Vagina (tissue), 2 donors: ENCODE measurements at regions not wholly inside any gene's neighbourhood (a gene's known extent, or its start where the extent isn't known, plus 50 kb on each side); places are given as distances from the start of the nearest gene placed in this dataset.

Experiments used
- DNase-seq, 2 donors: peaks; one replicate each; pipeline ENCODE4 v3.0.0-alpha.2; 2017; ENCODE audit errors: extremely low spot score in 2 of 2
- H3K27ac ChIP-seq: fragments of 200-600 bp; sonication (generic); one replicate; pipeline ENCODE4 v1.5.1; 2019
- H3K27me3 ChIP-seq: fragments of 200-600 bp; sonication (generic); one replicate; pipeline ENCODE4 v1.5.1; 2019
- H3K36me3 ChIP-seq, 2 donors: fragments of 200-600 bp; sonication (generic); one replicate each; pipeline ENCODE4 v1.5.1; 2017 to 2019
- H3K4me1 ChIP-seq: fragments of 200-600 bp; sonication (generic); one replicate; pipeline ENCODE4 v1.5.1; 2019
- H3K4me3 ChIP-seq, 2 donors: fragments of 200-600 bp; sonication (generic); 1 replicate in 1 of 2; 2 replicates in 1 of 2; pipeline ENCODE4 v1.5.1; 2016 to 2019
- H3K9me3 ChIP-seq: fragments of 200-600 bp; sonication (generic); one replicate; pipeline ENCODE4 v1.5.1; 2019
- CTCF ChIP-seq, 3 experiments: fragments of 450-650 bp in 2 of 3; fragments of 200-600 bp in 1 of 3; sonication (generic) in 1 of 3; IDR thresholded peaks; one replicate each; pipeline ENCODE4 v1.5.1; 2017 to 2019; ENCODE audit warnings: antibody characterized with exemption in 3 of 3, mild to moderate bottlenecking in 2 of 3, moderate library complexity in 2 of 3
- POLR2A ChIP-seq, 2 donors: fragments of 450-650 bp; IDR thresholded peaks; one replicate each; pipeline ENCODE4 v1.6.1; 2017; ENCODE audit warnings: antibody characterized with exemption in 2 of 2, mild to moderate bottlenecking in 2 of 2, moderate library complexity in 2 of 2
- POLR2AphosphoS5 ChIP-seq, 2 donors: sonication (generic); formaldehyde crosslinking; IDR thresholded peaks; one replicate each; pipeline ENCODE4 v1.9.0; 2017; ENCODE audit warnings: antibody characterized with exemption in 2 of 2, mild to moderate bottlenecking in 2 of 2, low read depth in 1 of 2; ENCODE audit not compliant: insufficient read depth in 1 of 2
- intact Hi-C: fragments of 100-400 bp; cut with DNase I; formaldehyde crosslinking; loops from one replicate; pipeline ENCODE4 v1.15.1; 2023

- intact Hi-C loops = no loop called here
- no peaks in the 10 kb centered on the region for H3K36me3 ChIP-seq
- TF ChIP-seq CTCF (IDR thresholded peaks at IDR 0.05) (no peak), POLR2A (IDR thresholded peaks at IDR 0.05) (no peak), POLR2AphosphoS5 (IDR thresholded peaks at IDR 0.05; ENCODE audit: insufficient read depth in 1 of 2, low read depth in 1 of 2) (no peak)
- no peak overlapping the region for H3K27ac ChIP-seq
- H3K4me1 ChIP-seq = no peaks in the 10 kb centered on the region
- no peaks in the 10 kb centered on the region for H3K9me3 ChIP-seq
- H3K4me3 ChIP-seq = no peak overlapping the region
- no peak for DNase-seq
- H3K27me3 ChIP-seq = no peaks in the 10 kb centered on the region
Measured at GRCh38 chr7:41524876-41525275, 178.0 kb downstream of the INHBA start.

GRCh38 chr7:41520445-41520844, 182.4 kb downstream of the INHBA start:
- intact Hi-C loops = no loop called here
- H3K27ac ChIP-seq = no peak overlapping the region
- no peaks in the 10 kb centered on the region for H3K36me3 ChIP-seq
- no peaks in the 10 kb centered on the region for H3K9me3 ChIP-seq
- H3K4me1 ChIP-seq = no peaks in the 10 kb centered on the region
- no peak for DNase-seq
- no peak for TF ChIP-seq POLR2A (IDR thresholded peaks at IDR 0.05)
- no peak for TF ChIP-seq POLR2AphosphoS5 (IDR thresholded peaks at IDR 0.05; ENCODE audit: insufficient read depth in 1 of 2, low read depth in 1 of 2)
- TF ChIP-seq CTCF (IDR thresholded peaks at IDR 0.05) = no peak
- H3K27me3 ChIP-seq = no peaks in the 10 kb centered on the region
- no peak overlapping the region for H3K4me3 ChIP-seq

- intact Hi-C loops = no loop called here
- H3K36me3 ChIP-seq = no peaks in the 10 kb centered on the region
- no peak for TF ChIP-seq POLR2A (IDR thresholded peaks at IDR 0.05)
- no peak for TF ChIP-seq CTCF (IDR thresholded peaks at IDR 0.05)
- TF ChIP-seq POLR2AphosphoS5 (IDR thresholded peaks at IDR 0.05; ENCODE audit: insufficient read depth in 1 of 2, low read depth in 1 of 2) = no peak
- H3K27ac ChIP-seq = no peak overlapping the region
- no peaks in the 10 kb centered on the region for H3K9me3 ChIP-seq
- H3K4me1 ChIP-seq = no peaks in the 10 kb centered on the region
- no peaks in the 10 kb centered on the region for H3K27me3 ChIP-seq
- no peak for DNase-seq
- no peak overlapping the region for H3K4me3 ChIP-seq
Measured at GRCh38 chr7:41517771-41518170, 185.1 kb downstream of the INHBA start.

GRCh38 chr7:41508755-41509154, 194.1 kb downstream of the INHBA start:
- Histone ChIP-seq H3K27me3 (no peaks in the 10 kb centered on the region), H3K9me3 (no peaks in the 10 kb centered on the region), H3K4me3 (no peak overlapping the region), H3K4me1 (no peaks in the 10 kb centered on the region), H3K27ac (no peak overlapping the region), H3K36me3 (no peaks in the 10 kb centered on the region)
- no peak for DNase-seq
- intact Hi-C loops = loop anchor here (5.0 kb wide), 1 partner anchor 39 kb away; no protein-coding TSS in a partner anchor
- no peak for TF ChIP-seq CTCF (IDR thresholded peaks at IDR 0.05)
- no peak for TF ChIP-seq POLR2AphosphoS5 (IDR thresholded peaks at IDR 0.05; ENCODE audit: insufficient read depth in 1 of 2, low read depth in 1 of 2)
- no peak for TF ChIP-seq POLR2A (IDR thresholded peaks at IDR 0.05)

GRCh38 chr7:41507686-41508268, 195.1 kb downstream of the INHBA start:
- no peak for TF ChIP-seq POLR2AphosphoS5 (IDR thresholded peaks at IDR 0.05; ENCODE audit: insufficient read depth in 1 of 2, low read depth in 1 of 2)
- TF ChIP-seq POLR2A (IDR thresholded peaks at IDR 0.05) = no peak
- no peak for TF ChIP-seq CTCF (IDR thresholded peaks at IDR 0.05)
- Histone ChIP-seq H3K27me3 (no peaks in the 10 kb centered on the region), H3K9me3 (no peaks in the 10 kb centered on the region), H3K4me1 (no peaks in the 10 kb centered on the region), H3K27ac (no peak overlapping the region), H3K36me3 (no peaks in the 10 kb centered on the region), H3K4me3 (no peak overlapping the region)
- intact Hi-C loops = loop anchor here (5.0 kb wide), 1 partner anchor 40 kb away; no protein-coding TSS in a partner anchor
- no peak for DNase-seq
